Adrenal gland (tissue), 5 donors: ENCODE measurements at regions not wholly inside any gene's neighbourhood (a gene's known extent, or its start where the extent isn't known, plus 50 kb on each side); places are given as distances from the start of the nearest gene placed in this dataset.

Experiments used
- POLR2A ChIP-seq, 2 donors: fragments of 450-650 bp; IDR thresholded peaks; one replicate each; pipeline ENCODE4 v1.6.1; 2017; ENCODE audit warnings: antibody characterized with exemption in 2 of 2, mild to moderate bottlenecking in 2 of 2, moderate library complexity in 1 of 2
- TF ChIP-seq, protein P1 (sequence below), 6 experiments: fragments of 450-650 bp in 4 of 6; fragments of 200-600 bp in 2 of 6; sonication (generic) in 1 of 6; IDR thresholded peaks; 1 replicate in 5 of 6; 2 replicates in 1 of 6; pipeline versions ENCODE4 v1.5.1 to v1.8.0; 2016 to 2021; ENCODE audit warnings: antibody characterized with exemption in 6 of 6, mild to moderate bottlenecking in 2 of 6, moderate library complexity in 1 of 6
- donor health status: DM: no; HTN: no; CAD: no.

DNA sequence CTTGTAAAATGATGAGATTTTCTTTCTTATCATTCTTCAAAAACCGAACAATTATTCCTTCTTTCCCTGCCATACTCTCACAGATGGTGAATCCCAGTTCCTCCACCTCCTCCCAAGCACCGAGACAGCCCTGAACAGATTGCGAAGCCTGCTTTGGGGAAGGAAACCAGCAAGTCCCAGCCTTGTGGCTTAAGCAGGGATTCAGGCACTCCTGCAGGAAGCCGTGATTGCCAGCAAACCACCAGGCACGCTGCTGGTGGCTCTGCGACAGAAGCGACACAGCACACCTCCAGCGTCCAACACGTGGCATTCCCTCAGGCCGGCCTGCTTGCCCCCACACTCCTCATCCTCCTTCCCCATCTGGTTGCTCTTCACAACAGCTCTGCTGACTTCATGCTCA, 237.7 kb downstream of the GXYLT1 start:
- TF ChIP-seq, protein P1, sequence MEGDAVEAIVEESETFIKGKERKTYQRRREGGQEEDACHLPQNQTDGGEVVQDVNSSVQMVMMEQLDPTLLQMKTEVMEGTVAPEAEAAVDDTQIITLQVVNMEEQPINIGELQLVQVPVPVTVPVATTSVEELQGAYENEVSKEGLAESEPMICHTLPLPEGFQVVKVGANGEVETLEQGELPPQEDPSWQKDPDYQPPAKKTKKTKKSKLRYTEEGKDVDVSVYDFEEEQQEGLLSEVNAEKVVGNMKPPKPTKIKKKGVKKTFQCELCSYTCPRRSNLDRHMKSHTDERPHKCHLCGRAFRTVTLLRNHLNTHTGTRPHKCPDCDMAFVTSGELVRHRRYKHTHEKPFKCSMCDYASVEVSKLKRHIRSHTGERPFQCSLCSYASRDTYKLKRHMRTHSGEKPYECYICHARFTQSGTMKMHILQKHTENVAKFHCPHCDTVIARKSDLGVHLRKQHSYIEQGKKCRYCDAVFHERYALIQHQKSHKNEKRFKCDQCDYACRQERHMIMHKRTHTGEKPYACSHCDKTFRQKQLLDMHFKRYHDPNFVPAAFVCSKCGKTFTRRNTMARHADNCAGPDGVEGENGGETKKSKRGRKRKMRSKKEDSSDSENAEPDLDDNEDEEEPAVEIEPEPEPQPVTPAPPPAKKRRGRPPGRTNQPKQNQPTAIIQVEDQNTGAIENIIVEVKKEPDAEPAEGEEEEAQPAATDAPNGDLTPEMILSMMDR (IDR thresholded peaks at IDR 0.05), result no peak
- no peak for TF ChIP-seq POLR2A (IDR thresholded peaks at IDR 0.05)
